Esophagus muscularis mucosa (tissue), 3 donors: ENCODE measurements at regions not wholly inside any gene's neighbourhood (a gene's known extent, or its start where the extent isn't known, plus 50 kb on each side); places are given as distances from the start of the nearest gene placed in this dataset.

Experiments
- CTCF ChIP-seq, 3 experiments: fragments of 200-600 bp in 2 of 3; fragments of 450-650 bp in 1 of 3; sonication (generic) in 2 of 3; IDR thresholded peaks; one replicate each; pipeline ENCODE4 v1.5.1; 2017 to 2019; ENCODE audit warnings: antibody characterized with exemption in 3 of 3, mild to moderate bottlenecking in 2 of 3, moderate library complexity in 1 of 3
- POLR2A ChIP-seq: fragments of 450-650 bp; IDR thresholded peaks from one replicate; pipeline ENCODE4 v1.6.1; 2017; ENCODE audit warnings: antibody characterized with exemption, moderate library complexity, mild to moderate bottlenecking, low read depth

- no peak for TF ChIP-seq POLR2A
- TF ChIP-seq CTCF (IDR thresholded peaks at IDR 0.05) = no peak
Measured at GRCh38 chr12:4119157-4119761, 154.3 kb upstream of the CCND2 start.
